T-cell (primary cell): ENCODE measurements at regions not wholly inside any gene's neighbourhood (a gene's known extent, or its start where the extent isn't known, plus 50 kb on each side); places are given as distances from the start of the nearest gene placed in this dataset.

Experiments used
- ATAC-seq, 4 experiments: fragments of 200-7000 bp in 3 of 4; fragments of 150-1000 bp in 1 of 4; cut with Tn5 transposase; replicated peaks in 1 of 4; 1 replicate in 3 of 4; 2 replicates in 1 of 4; pipeline ENCODE4 v1.10.0; 2021; ENCODE audit warnings: moderate library complexity in 3 of 4, mild to moderate bottlenecking in 2 of 4, moderate number of reproducible peaks in 1 of 4
- CTCF ChIA-PET, 2 donors: fragments of 300-600 bp; sonication (Branson Sonifier 250); formaldehyde crosslinking; loops; one replicate each; lab custom pipeline; 2022; ENCODE audit warnings: antibody characterized with exemption in 2 of 2; lab: Charles Lee
- POLR2A ChIA-PET, 2 donors: fragments of 300-600 bp; sonication (Branson Sonifier 250); formaldehyde crosslinking; loops; one replicate each; lab custom pipeline; 2022; ENCODE audit warnings: antibody characterized with exemption in 2 of 2; lab: Charles Lee
- DNase-seq, 35 experiments: peaks; one replicate each; pipeline versions ENCODE4 v3.0.0 to v3.0.0-alpha.2; 2013 to 2023
- H3K27ac ChIP-seq: one replicate; pipeline ENCODE4 v1.5.1; 2013; ENCODE audit warnings: low read length
- H3K27me3 ChIP-seq, 2 experiments: replicated peaks in 1 of 2; 1 replicate in 1 of 2; 2 replicates in 1 of 2; pipeline versions ENCODE4 v1.6.1 to v1.7.0; 2013; ENCODE audit warnings: low read length in 1 of 2, mixed read lengths in 1 of 2; ENCODE audit not compliant: control insufficient read depth in 2 of 2, insufficient read depth in 2 of 2; ENCODE audit errors: extremely low read depth in 1 of 2
- H3K36me3 ChIP-seq, 2 donors: 1 replicate in 1 of 2; 2 replicates in 1 of 2; pipeline versions ENCODE4 v1.6.1 to v1.7.0; 2013; ENCODE audit warnings: low read length in 1 of 2; ENCODE audit not compliant: control insufficient read depth in 2 of 2, insufficient read depth in 1 of 2; ENCODE audit errors: extremely low read depth in 1 of 2
- H3K4me1 ChIP-seq, 2 experiments: 1 replicate in 1 of 2; 2 replicates in 1 of 2; pipeline versions ENCODE4 v1.6.1 to v1.7.0; 2013; ENCODE audit warnings: low read length in 2 of 2, mixed read lengths in 1 of 2; ENCODE audit not compliant: insufficient read depth in 2 of 2, control insufficient read depth in 1 of 2; ENCODE audit errors: extremely low read depth in 1 of 2
- H3K4me3 ChIP-seq, 2 donors: 1 replicate in 1 of 2; 2 replicates in 1 of 2; pipeline versions ENCODE4 v1.5.1 to v1.7.0; 2013; ENCODE audit warnings: mild to moderate bottlenecking in 2 of 2, low read length in 1 of 2, moderate library complexity in 1 of 2; ENCODE audit not compliant: control insufficient read depth in 1 of 2; ENCODE audit errors: extremely low read depth in 1 of 2
- H3K9me3 ChIP-seq: 2 replicates; pipeline ENCODE4 v1.7.0; 2013
- H3K27ac Mint-ChIP-seq, 2 donors: one replicate each; pipeline ENCODE4 v1.8.0; 2020 to 2021; ENCODE audit warnings: mild to moderate bottlenecking in 2 of 2, mixed read lengths in 2 of 2
- H3K27me3 Mint-ChIP-seq, 2 donors: one replicate each; pipeline ENCODE4 v1.8.0; 2021 to 2022; ENCODE audit warnings: mixed read lengths in 2 of 2
- H3K36me3 Mint-ChIP-seq: one replicate; pipeline ENCODE4 v1.8.0; 2021; ENCODE audit warnings: mixed read lengths
- H3K4me1 Mint-ChIP-seq, 3 donors: one replicate each; pipeline ENCODE4 v1.8.0; 2020 to 2022; ENCODE audit warnings: mixed read lengths in 3 of 3, mild to moderate bottlenecking in 1 of 3
- H3K4me3 Mint-ChIP-seq, 3 donors: one replicate each; pipeline ENCODE4 v1.8.0; 2020 to 2022; ENCODE audit warnings: mild to moderate bottlenecking in 3 of 3, mixed read lengths in 3 of 3, moderate library complexity in 3 of 3
- H3K9me3 Mint-ChIP-seq, 3 donors: one replicate each; pipeline ENCODE4 v1.8.0; 2020 to 2022; ENCODE audit warnings: mixed read lengths in 3 of 3
- WGBS: methylation state at CpG from one replicate; pipeline ENCODE4 v1.1.5; 2013; ENCODE audit warnings: missing lambda C conversion rate; ENCODE audit not compliant: insufficient coverage; 5-methylcytosine and 5-hydroxymethylcytosine counted together

GRCh38 chrX:137707348-137707747 lies 141.4 kb downstream of the ZIC3 start:
- ChIA-PET POLR2A (no interaction called here), CTCF (no interaction called here)
- Histone ChIP-seq H3K4me3 (no peak overlapping the region), H3K36me3 (no peaks in the 10 kb centered on the region), H3K27ac (no peak overlapping the region), H3K4me1 (no peaks in the 10 kb centered on the region), H3K9me3 (no peaks in the 10 kb centered on the region), H3K27me3 (no peaks in the 10 kb centered on the region)
- H3K27me3 Mint-ChIP-seq: peaks cover 0 to 11% of the 10 kb centered on the region in 2 donors
- no peaks in the 10 kb centered on the region for H3K4me1 Mint-ChIP-seq
- DNase-seq: no peak
- no peak overlapping the region for H3K27ac Mint-ChIP-seq
- H3K4me3 Mint-ChIP-seq: no peak overlapping the region
- no peaks in the 10 kb centered on the region for H3K36me3 Mint-ChIP-seq
- peaks cover 0 to 3% (median 0%) of the 10 kb centered on the region in 3 donors for H3K9me3 Mint-ChIP-seq
- ATAC-seq: no peak

GRCh38 chrX:137742846-137743245 lies 176.9 kb downstream of the ZIC3 start:
- no CpG with 5 or more reads among the region's 3 CpGs for WGBS
- Mint-ChIP-seq H3K36me3 (no peaks in the 10 kb centered on the region), H3K27ac (no peak overlapping the region), H3K4me1 (no peaks in the 10 kb centered on the region), H3K9me3 (no peaks in the 10 kb centered on the region), H3K27me3 (peaks cover 0 to 10% of the 10 kb centered on the region in 2 donors), H3K4me3 (no peak overlapping the region)
- Histone ChIP-seq H3K4me3 (no peak overlapping the region), H3K4me1 (no peaks in the 10 kb centered on the region), H3K9me3 (no peaks in the 10 kb centered on the region), H3K27ac (no peak overlapping the region), H3K27me3 (no peaks in the 10 kb centered on the region), H3K36me3 (no peaks in the 10 kb centered on the region)
- no peak for ATAC-seq
- no peak for DNase-seq
- ChIA-PET CTCF (no interaction called here), POLR2A (no interaction called here)

- Histone ChIP-seq H3K4me3 (no peak overlapping the region), H3K4me1 (no peaks in the 10 kb centered on the region), H3K36me3 (no peaks in the 10 kb centered on the region), H3K9me3 (no peaks in the 10 kb centered on the region), H3K27ac (no peak overlapping the region), H3K27me3 (no peaks in the 10 kb centered on the region)
- Mint-ChIP-seq H3K36me3 (no peaks in the 10 kb centered on the region), H3K4me3 (no peak overlapping the region), H3K4me1 (no peaks in the 10 kb centered on the region), H3K27me3 (peaks cover 0 to 11% of the 10 kb centered on the region in 2 donors), H3K9me3 (no peaks in the 10 kb centered on the region), H3K27ac (no peak overlapping the region)
- ChIA-PET CTCF (no interaction called here), POLR2A (no interaction called here)
- WGBS: no CpG with 5 or more reads among the region's 1 CpG
- DNase-seq (no peak), ATAC-seq (no peak)
These were observed 177.5 kb downstream of the ZIC3 start for GRCh38 chrX:137743414-137743813.

- WGBS: no CpG with 5 or more reads among the region's 1 CpG
- Histone ChIP-seq H3K9me3 (no peaks in the 10 kb centered on the region), H3K4me1 (no peaks in the 10 kb centered on the region), H3K36me3 (no peaks in the 10 kb centered on the region), H3K27ac (no peak overlapping the region), H3K4me3 (no peak overlapping the region), H3K27me3 (no peaks in the 10 kb centered on the region)
- H3K36me3 Mint-ChIP-seq: no peaks in the 10 kb centered on the region
- no peaks in the 10 kb centered on the region for H3K4me1 Mint-ChIP-seq
- POLR2A ChIA-PET: no interaction called here
- no peak for DNase-seq
- peaks cover 0 to 14% of the 10 kb centered on the region in 2 donors for H3K27me3 Mint-ChIP-seq
- ATAC-seq: no peak
- H3K4me3 Mint-ChIP-seq: no peak overlapping the region
- CTCF ChIA-PET: no interaction called here
- H3K27ac Mint-ChIP-seq: no peak overlapping the region
- no peaks in the 10 kb centered on the region for H3K9me3 Mint-ChIP-seq
These were observed 180.4 kb downstream of the ZIC3 start for GRCh38 chrX:137746289-137746688.

- H3K27ac Mint-ChIP-seq: no peak overlapping the region
- CTCF ChIA-PET: no interaction called here
- no peak overlapping the region for H3K4me3 Mint-ChIP-seq
- H3K36me3 ChIP-seq: no peaks in the 10 kb centered on the region
- POLR2A ChIA-PET: no interaction called here
- DNase-seq: no peak
- H3K27me3 Mint-ChIP-seq: peaks cover 0 to 14% of the 10 kb centered on the region in 2 donors
- no peaks in the 10 kb centered on the region for H3K4me1 ChIP-seq
- no peaks in the 10 kb centered on the region for H3K9me3 ChIP-seq
- ATAC-seq: no peak
- H3K9me3 Mint-ChIP-seq: no peaks in the 10 kb centered on the region
- no peaks in the 10 kb centered on the region for H3K4me1 Mint-ChIP-seq
- WGBS: no CpG with 5 or more reads among the region's 14 CpGs
- H3K27ac ChIP-seq: no peak overlapping the region
- H3K36me3 Mint-ChIP-seq: no peaks in the 10 kb centered on the region
- H3K27me3 ChIP-seq: no peaks in the 10 kb centered on the region
- no peak overlapping the region for H3K4me3 ChIP-seq
These were observed 181.5 kb downstream of the ZIC3 start for GRCh38 chrX:137747244-137748043.

- CTCF ChIA-PET: no interaction called here
- H3K9me3 Mint-ChIP-seq: no peaks in the 10 kb centered on the region
These were observed 182.9 kb downstream of the ZIC3 start for GRCh38 chrX:137748827-137749226.

More at GRCh38 chrX:137748827-137749226, 182.9 kb downstream of the ZIC3 start:
- Histone ChIP-seq H3K27me3 (no peaks in the 10 kb centered on the region), H3K9me3 (no peaks in the 10 kb centered on the region), H3K4me3 (no peak overlapping the region), H3K27ac (no peak overlapping the region), H3K4me1 (no peaks in the 10 kb centered on the region), H3K36me3 (no peaks in the 10 kb centered on the region)
- H3K4me3 Mint-ChIP-seq: no peak overlapping the region
- DNase-seq: no peak
- H3K27ac Mint-ChIP-seq: no peak overlapping the region
- peaks cover 0 to 14% of the 10 kb centered on the region in 2 donors for H3K27me3 Mint-ChIP-seq
- WGBS: 60% methylated on average over 1 of the region's 7 CpGs
- no peak for ATAC-seq
- H3K4me1 Mint-ChIP-seq: no peaks in the 10 kb centered on the region
- POLR2A ChIA-PET: no interaction called here
- H3K36me3 Mint-ChIP-seq: no peaks in the 10 kb centered on the region
